Epithelial cell of esophagus (primary cell): ENCODE measurements at regions not wholly inside any gene's neighbourhood (a gene's known extent, or its start where the extent isn't known, plus 50 kb on each side); places are given as distances from the start of the nearest gene placed in this dataset.

Experiments used
- DNase-seq: peaks from one replicate; pipeline ENCODE4 v3.0.0; 2010; ENCODE audit warnings: low read depth
- H3K4me3 ChIP-seq: 2 replicates; pipeline ENCODE4 v1.5.1; 2011; ENCODE audit warnings: mild to moderate bottlenecking, low read length, control low read depth
- TF ChIP-seq, protein P1 (sequence below): IDR thresholded peaks from 2 replicates; pipeline ENCODE4 v1.5.1; 2011; ENCODE audit warnings: low read depth, mild to moderate bottlenecking, low read length, control low read depth, inconsistent platforms; ENCODE audit not compliant: insufficient read depth; ENCODE audit errors: missing control alignments

DNA sequence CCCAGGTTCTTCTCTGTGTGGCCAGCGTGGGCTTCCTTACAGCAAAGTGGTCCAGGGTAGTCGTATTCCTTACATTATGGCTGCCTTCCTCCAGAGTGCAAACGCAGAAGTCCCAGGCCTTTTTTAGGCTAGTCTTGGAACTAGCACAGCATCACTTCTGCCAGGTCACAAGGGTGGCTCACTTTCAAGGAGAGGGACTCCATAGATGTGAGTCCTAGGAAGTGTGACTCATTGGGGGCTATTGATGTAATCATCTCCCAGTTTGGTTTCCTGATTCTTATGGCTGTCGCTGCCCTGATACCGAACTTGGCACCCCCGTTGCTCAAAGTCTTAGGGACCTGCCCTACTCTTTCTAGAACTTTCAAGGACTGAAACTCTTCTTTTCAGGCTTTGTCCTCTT lies 140.0 kb downstream of the DCK start:
- H3K4me3 ChIP-seq = no peak overlapping the region
- TF ChIP-seq, protein P1, sequence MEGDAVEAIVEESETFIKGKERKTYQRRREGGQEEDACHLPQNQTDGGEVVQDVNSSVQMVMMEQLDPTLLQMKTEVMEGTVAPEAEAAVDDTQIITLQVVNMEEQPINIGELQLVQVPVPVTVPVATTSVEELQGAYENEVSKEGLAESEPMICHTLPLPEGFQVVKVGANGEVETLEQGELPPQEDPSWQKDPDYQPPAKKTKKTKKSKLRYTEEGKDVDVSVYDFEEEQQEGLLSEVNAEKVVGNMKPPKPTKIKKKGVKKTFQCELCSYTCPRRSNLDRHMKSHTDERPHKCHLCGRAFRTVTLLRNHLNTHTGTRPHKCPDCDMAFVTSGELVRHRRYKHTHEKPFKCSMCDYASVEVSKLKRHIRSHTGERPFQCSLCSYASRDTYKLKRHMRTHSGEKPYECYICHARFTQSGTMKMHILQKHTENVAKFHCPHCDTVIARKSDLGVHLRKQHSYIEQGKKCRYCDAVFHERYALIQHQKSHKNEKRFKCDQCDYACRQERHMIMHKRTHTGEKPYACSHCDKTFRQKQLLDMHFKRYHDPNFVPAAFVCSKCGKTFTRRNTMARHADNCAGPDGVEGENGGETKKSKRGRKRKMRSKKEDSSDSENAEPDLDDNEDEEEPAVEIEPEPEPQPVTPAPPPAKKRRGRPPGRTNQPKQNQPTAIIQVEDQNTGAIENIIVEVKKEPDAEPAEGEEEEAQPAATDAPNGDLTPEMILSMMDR = no peak
- DNase-seq = no peak

DNA sequence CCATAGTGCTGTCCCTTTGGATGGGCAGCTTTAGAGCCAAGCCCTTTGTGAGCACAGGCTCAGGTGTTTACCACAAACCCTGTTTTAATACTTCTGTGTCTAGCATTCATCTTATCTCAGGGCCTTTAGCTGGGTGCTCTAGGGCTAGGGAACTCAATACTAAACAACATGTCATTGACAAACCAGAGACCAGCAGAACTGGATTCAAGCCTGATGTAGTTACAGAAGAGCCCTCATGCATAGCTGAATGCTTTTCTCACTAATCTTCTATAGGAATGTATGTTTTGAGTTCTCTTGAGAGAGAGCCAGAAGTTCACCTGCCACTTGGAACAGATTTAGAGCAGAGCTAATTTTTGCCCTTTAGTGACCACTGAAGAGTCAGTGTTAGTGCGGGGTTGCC lies 142.6 kb downstream of the DCK start:
- no peak overlapping the region for H3K4me3 ChIP-seq
- no peak for DNase-seq
- TF ChIP-seq, protein P1 = no peak

DNA sequence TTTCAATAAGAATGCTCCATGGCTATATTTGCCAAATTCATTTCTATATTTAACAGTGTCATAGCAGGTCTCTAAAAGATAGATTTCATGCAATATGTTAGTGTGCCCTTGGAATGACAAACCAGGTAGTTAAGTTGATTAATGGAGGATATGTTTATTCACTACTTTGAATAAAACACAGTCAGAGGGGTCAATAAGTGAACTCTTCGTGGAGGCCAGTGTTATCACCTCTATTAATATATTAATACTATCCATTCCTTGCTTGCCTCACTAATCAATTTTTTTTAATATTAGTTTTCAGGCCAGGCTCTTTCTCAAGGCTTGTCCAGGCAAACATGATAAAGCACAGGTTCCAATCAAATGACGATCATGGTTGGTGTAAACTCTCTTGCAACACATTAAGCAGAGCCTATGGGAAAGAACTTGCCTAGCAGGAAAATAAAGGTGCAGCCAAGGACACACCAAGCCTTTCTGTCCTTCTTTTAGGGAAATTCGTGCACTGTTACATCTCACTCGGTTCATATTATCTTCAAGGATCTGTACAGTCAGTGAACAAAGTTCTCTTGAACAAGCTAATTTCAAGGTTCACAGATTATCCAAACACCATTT lies 144.7 kb downstream of the DCK start:
- no peak overlapping the region for H3K4me3 ChIP-seq
- TF ChIP-seq, protein P1 = no peak
- peak; percentile 14 for DNase-seq

DNA sequence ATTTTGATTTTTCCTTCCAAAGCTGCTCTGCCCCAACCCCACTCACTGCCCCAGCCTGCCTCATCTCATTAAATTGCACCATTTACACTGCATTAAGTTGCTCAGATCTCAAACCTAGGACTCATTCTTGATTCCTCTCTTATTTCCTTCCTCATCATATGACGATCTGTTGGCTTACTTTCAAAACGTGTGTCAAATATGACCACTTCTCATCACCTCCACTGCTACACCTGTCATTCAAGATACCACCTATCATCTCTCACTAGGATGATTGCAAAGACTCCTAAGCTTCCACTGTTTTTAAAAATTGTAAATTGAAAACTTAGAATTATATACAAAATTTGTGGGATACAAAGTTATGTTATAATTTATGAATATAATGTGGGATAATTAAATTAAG lies 147.1 kb downstream of the DCK start:
- TF ChIP-seq, protein P1 = no peak
- DNase-seq = no peak
- no peak overlapping the region for H3K4me3 ChIP-seq

DNA sequence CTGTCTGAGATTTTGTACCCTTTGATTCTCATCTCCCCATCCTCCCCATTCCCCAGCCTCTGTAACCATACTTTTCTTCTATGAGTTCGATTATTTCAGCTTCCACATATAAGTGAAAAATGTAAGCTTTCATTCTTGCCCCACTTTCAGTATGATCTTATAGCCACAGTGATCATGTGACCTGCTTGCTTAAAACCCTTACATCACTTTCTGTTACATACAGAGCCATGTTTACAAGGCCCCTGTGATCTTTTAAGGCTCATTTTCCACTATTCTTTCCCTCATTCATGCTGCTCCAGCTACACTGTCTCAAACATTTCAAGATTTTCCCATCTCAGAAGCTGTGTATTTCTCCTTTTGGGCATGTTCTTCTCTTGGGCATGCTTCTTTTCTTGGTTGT lies 147.7 kb downstream of the DCK start:
- no peak for DNase-seq
- H3K4me3 ChIP-seq = no peak overlapping the region
- TF ChIP-seq, protein P1 = no peak

DNA sequence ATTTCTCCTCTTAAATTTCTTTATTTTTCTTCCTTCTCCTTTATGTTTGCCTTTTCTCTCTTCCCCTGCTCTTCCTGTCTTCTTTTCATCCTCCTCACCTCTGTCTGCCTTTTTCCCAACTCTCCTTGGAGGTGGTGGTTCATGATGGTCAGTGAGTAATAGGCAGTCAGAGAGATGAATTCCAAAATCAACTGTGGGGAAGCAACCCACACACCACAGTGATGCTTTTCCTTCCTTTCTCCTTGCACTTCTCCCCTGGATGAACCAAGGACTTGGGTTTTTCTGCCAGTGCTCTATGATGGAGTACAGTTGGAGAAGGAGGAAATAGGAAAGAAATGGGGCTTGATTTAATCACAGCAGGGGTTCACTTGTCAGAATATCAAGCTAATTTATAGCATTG lies 153.8 kb downstream of the DCK start:
- TF ChIP-seq, protein P1 = no peak
- DNase-seq = no peak
- no peak overlapping the region for H3K4me3 ChIP-seq

DNA sequence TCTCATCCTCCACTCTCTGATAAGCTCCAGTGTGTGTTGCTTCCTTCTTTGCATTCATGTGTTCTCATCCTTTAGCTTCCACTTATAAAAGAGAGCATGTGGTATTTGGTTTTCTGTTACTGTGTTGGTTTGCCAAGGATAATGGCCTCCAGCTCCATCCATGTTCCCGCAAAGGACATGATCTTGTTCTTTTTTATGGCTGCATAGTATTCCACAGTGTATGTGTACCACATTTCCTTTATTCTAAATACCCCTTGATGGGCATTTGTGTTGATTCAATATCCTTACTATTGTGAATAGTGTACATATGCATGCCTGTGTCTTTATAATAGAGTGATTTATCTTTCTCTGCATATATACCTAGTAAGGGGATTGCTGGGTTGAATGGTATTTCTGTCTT lies 155.1 kb downstream of the DCK start:
- H3K4me3 ChIP-seq = no peak overlapping the region
- TF ChIP-seq, protein P1 = no peak
- no peak for DNase-seq
